ENCODE measurements at regions not wholly inside any gene's neighbourhood (a gene's known extent, or its start where the extent isn't known, plus 50 kb on each side); places are given as distances from the start of the nearest gene placed in this dataset.

DNA sequence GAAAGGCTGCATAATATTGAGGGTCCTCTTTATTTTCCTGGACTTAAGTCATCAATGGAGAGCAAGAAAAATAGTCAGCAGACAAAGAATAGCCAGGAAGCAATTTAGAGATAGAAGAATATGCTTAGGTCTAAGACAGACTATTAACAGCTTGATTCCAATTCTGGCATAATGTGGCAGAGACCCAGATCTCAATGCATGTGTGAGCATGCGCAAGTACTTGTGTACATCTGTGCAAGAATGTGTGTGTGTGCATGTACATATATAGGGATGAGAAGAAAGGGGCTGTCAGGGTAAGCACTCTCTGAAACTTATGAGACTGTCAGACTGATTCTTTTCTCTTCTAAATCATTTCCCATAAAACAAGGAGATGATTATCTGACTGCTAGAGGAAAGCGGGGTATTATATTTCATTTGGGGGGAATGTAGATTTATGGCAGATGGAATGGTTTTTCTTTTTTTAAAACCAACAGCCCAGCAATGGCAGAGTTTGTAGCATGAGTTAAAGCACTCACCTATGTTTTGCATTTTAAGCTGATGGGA lies 381.3 kb upstream of the SPRED2 start:
- no peak overlapping the region for H3K27ac Mint-ChIP-seq (ENCODE audit: low read depth, unreplicated experiment)
- CTCF ChIA-PET = no interaction called here
- DNase-seq (ENCODE audit: unreplicated experiment) = no peak
- H3K9me3 Mint-ChIP-seq (ENCODE audit: unreplicated experiment) = peaks cover under 1% of the 10 kb centered on the region
- no peaks in the 10 kb centered on the region for H3K4me1 Mint-ChIP-seq (ENCODE audit: insufficient read depth, unreplicated experiment)
- TF ChIP-seq, protein P1, sequence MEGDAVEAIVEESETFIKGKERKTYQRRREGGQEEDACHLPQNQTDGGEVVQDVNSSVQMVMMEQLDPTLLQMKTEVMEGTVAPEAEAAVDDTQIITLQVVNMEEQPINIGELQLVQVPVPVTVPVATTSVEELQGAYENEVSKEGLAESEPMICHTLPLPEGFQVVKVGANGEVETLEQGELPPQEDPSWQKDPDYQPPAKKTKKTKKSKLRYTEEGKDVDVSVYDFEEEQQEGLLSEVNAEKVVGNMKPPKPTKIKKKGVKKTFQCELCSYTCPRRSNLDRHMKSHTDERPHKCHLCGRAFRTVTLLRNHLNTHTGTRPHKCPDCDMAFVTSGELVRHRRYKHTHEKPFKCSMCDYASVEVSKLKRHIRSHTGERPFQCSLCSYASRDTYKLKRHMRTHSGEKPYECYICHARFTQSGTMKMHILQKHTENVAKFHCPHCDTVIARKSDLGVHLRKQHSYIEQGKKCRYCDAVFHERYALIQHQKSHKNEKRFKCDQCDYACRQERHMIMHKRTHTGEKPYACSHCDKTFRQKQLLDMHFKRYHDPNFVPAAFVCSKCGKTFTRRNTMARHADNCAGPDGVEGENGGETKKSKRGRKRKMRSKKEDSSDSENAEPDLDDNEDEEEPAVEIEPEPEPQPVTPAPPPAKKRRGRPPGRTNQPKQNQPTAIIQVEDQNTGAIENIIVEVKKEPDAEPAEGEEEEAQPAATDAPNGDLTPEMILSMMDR (IDR thresholded peaks at IDR 0.05; ENCODE audit: unreplicated experiment) = no peak
- no TSS peak for BruUV-seq (replicated peaks)
- intact Hi-C loops (cut with micrococcal nuclease) = no loop called here
- POLR2A ChIA-PET = no interaction called here
- no peaks in the 10 kb centered on the region for H3K36me3 Mint-ChIP-seq (ENCODE audit: insufficient read depth, unreplicated experiment)
- no peak overlapping the region for H3K4me3 Mint-ChIP-seq (ENCODE audit: unreplicated experiment)
- no peaks in the 10 kb centered on the region for H3K27me3 Mint-ChIP-seq (ENCODE audit: insufficient read depth, unreplicated experiment)

DNA sequence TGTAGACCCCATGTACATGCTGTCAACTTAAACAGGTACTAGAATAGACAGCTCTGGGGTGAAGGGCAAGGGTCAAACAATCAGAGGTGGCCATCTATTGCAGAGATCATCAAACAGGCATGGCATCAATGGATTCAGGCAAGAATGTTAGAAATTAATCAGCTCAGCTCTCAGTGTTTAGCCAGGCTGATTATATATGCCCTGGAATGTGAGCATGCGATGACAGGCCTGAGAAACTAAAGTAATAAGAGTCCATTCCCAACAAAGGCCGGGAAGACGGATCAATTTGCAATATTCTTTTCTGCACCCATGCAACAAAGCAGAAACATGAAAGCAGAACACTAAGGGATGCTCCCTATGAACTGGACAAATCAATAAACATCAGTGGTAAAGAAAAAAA lies 380.5 kb upstream of the SPRED2 start:
- no peaks in the 10 kb centered on the region for H3K27me3 Mint-ChIP-seq (ENCODE audit: insufficient read depth, unreplicated experiment)
- H3K27ac Mint-ChIP-seq (ENCODE audit: low read depth, unreplicated experiment) = no peak overlapping the region
- ChIA-PET CTCF (interaction anchor here (0.5 kb wide), 1 partner anchor 614 kb away, joined by 4 read pairs; no protein-coding TSS in a partner anchor), POLR2A (no interaction called here)
- no TSS peak for BruUV-seq (replicated peaks)
- peaks cover 8% of the 10 kb centered on the region for H3K9me3 Mint-ChIP-seq (ENCODE audit: unreplicated experiment)
- H3K4me1 Mint-ChIP-seq (ENCODE audit: insufficient read depth, unreplicated experiment) = no peaks in the 10 kb centered on the region
- no peaks in the 10 kb centered on the region for H3K36me3 Mint-ChIP-seq (ENCODE audit: insufficient read depth, unreplicated experiment)
- intact Hi-C loops (cut with micrococcal nuclease) = no loop called here
- TF ChIP-seq, protein P1 (IDR thresholded peaks at IDR 0.05; ENCODE audit: unreplicated experiment) = no peak
- H3K4me3 Mint-ChIP-seq (ENCODE audit: unreplicated experiment) = no peak overlapping the region
- DNase-seq (ENCODE audit: unreplicated experiment) = no peak

DNA sequence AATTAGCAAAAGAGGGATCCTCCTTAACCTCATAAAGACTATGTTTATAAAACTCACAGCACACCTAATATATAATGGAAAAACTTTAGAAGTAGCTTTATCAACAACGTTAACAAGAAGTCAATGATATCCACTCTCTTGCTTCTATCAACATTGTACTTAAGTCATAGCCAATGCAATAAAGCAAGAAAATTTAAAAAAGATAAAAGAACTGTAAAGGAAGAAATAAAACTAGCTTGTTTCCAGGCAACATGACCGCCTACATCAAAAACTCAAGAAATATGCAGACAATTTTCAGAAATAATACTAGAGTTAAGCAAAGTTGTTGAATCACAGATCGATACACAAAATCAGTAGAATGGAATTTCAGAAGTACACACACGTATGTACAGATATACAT lies 375.5 kb upstream of the SPRED2 start:
- H3K27me3 Mint-ChIP-seq (ENCODE audit: insufficient read depth, unreplicated experiment) = no peaks in the 10 kb centered on the region

DNA sequence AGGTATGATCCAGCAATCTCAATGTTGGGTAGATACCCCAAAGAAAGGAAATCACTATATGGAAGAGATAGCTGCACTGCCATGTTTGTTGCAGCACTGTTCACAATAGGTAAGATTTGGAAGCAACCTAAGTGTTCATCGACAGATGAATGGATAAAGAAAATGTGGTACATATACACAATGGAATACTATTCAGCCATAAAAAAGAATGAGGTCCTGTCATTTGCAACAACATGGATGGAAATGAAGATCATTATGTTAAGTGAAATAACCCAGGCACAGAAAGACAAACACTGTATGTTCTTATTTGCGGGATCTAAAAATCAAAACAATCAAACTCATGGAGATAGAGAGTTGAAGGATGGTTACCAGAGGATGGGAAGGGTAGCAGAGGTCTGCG lies 372.4 kb upstream of the SPRED2 start:
- intact Hi-C loops (cut with micrococcal nuclease) = no loop called here
- Mint-ChIP-seq H3K4me1 (ENCODE audit: insufficient read depth, unreplicated experiment) (no peaks in the 10 kb centered on the region), H3K9me3 (ENCODE audit: unreplicated experiment) (peaks cover 8% of the 10 kb centered on the region), H3K4me3 (ENCODE audit: unreplicated experiment) (no peak overlapping the region), H3K27ac (ENCODE audit: low read depth, unreplicated experiment) (no peak overlapping the region), H3K36me3 (ENCODE audit: insufficient read depth, unreplicated experiment) (no peaks in the 10 kb centered on the region), H3K27me3 (ENCODE audit: insufficient read depth, unreplicated experiment) (no peaks in the 10 kb centered on the region)
- ChIA-PET POLR2A (no interaction called here), CTCF (interaction anchor here (0.6 kb wide), 2 partner anchors 9 to 23 kb away, joined by 4 to 6 read pairs; no protein-coding TSS in a partner anchor)
- TF ChIP-seq, protein P1 (IDR thresholded peaks at IDR 0.05; ENCODE audit: unreplicated experiment) = no peak
- DNase-seq (ENCODE audit: unreplicated experiment) = no peak
- BruUV-seq (replicated peaks) = no TSS peak

More for the DNA sequence above, 375.5 kb upstream of the SPRED2 start:
- TF ChIP-seq, protein P1 (IDR thresholded peaks at IDR 0.05; ENCODE audit: unreplicated experiment) = no peak
- ChIA-PET CTCF (no interaction called here), POLR2A (no interaction called here)
- Mint-ChIP-seq H3K27ac (ENCODE audit: low read depth, unreplicated experiment) (no peak overlapping the region), H3K4me1 (ENCODE audit: insufficient read depth, unreplicated experiment) (no peaks in the 10 kb centered on the region), H3K4me3 (ENCODE audit: unreplicated experiment) (no peak overlapping the region), H3K36me3 (ENCODE audit: insufficient read depth, unreplicated experiment) (no peaks in the 10 kb centered on the region), H3K9me3 (ENCODE audit: unreplicated experiment) (peaks cover 8% of the 10 kb centered on the region)
- intact Hi-C loops (cut with micrococcal nuclease) = no loop called here
- no peak for DNase-seq (ENCODE audit: unreplicated experiment)
- BruUV-seq (replicated peaks) = no TSS peak

All from MCF 10A (cell line).